Stimulated activated naive CD8-positive, alpha-beta T cell treated with anti-CD3 and anti-CD28 coated beads, Interleukin-15, Interleukin-2, amounts not matched to agents 100 ng/mL and 50 ng/mL, for 24 hours (primary cell): ENCODE measurements at regions not wholly inside any gene's neighbourhood (a gene's known extent, or its start where the extent isn't known, plus 50 kb on each side); places are given as distances from the start of the nearest gene placed in this dataset.

Source experiments
- H3K27ac Mint-ChIP-seq: one replicate; pipeline ENCODE4 v1.8.0; 2021; ENCODE audit warnings: mild to moderate bottlenecking, mixed read lengths
- H3K27me3 Mint-ChIP-seq: one replicate; pipeline ENCODE4 v1.8.0; 2021; ENCODE audit warnings: mixed read lengths
- H3K36me3 Mint-ChIP-seq: one replicate; pipeline ENCODE4 v1.8.0; 2021; ENCODE audit warnings: low read depth, mixed read lengths
- H3K4me1 Mint-ChIP-seq: one replicate; pipeline ENCODE4 v1.8.0; 2021; ENCODE audit warnings: low read depth, mixed read lengths
- H3K4me3 Mint-ChIP-seq: one replicate; pipeline ENCODE4 v1.8.0; 2021; ENCODE audit warnings: mild to moderate bottlenecking, mixed read lengths
- H3K9me3 Mint-ChIP-seq: one replicate; pipeline ENCODE4 v1.8.0; 2021; ENCODE audit warnings: mixed read lengths

- Mint-ChIP-seq H3K9me3 (peaks cover 8% of the 10 kb centered on the region), H3K4me1 (peaks cover 40% of the 10 kb centered on the region), H3K27ac (no peak overlapping the region), H3K36me3 (peaks cover 4% of the 10 kb centered on the region), H3K27me3 (peaks cover 20% of the 10 kb centered on the region), H3K4me3 (no peak overlapping the region)
These were observed 52.1 kb upstream of the PPFIA2 start for GRCh38 chr12:81811061-81811777.

GRCh38 chr12:81809829-81810595 is 50.9 kb upstream of the PPFIA2 start:
- Mint-ChIP-seq H3K9me3 (peaks cover 7% of the 10 kb centered on the region), H3K4me1 (peaks cover 36% of the 10 kb centered on the region), H3K36me3 (peaks cover 4% of the 10 kb centered on the region), H3K27me3 (peaks cover 19% of the 10 kb centered on the region), H3K4me3 (no peak overlapping the region), H3K27ac (peak overlapping the region; percentile 20)

- Mint-ChIP-seq H3K27me3 (peaks cover 13% of the 10 kb centered on the region), H3K27ac (peak overlapping the region; percentile 40), H3K9me3 (peaks cover 4% of the 10 kb centered on the region), H3K36me3 (peaks cover 4% of the 10 kb centered on the region), H3K4me1 (peaks cover 32% of the 10 kb centered on the region), H3K4me3 (no peak overlapping the region)
These were observed 50.1 kb upstream of the PPFIA2 start for GRCh38 chr12:81809113-81809777.
